ENCODE measurements at regions not wholly inside any gene's neighbourhood (a gene's known extent, or its start where the extent isn't known, plus 50 kb on each side); places are given as distances from the start of the nearest gene placed in this dataset.
"Not testable (repeated sequence)": the region's sequence is repeated elsewhere in the genome, so short reads cannot be mapped to it uniquely, and the experiment has no call there.

DNA sequence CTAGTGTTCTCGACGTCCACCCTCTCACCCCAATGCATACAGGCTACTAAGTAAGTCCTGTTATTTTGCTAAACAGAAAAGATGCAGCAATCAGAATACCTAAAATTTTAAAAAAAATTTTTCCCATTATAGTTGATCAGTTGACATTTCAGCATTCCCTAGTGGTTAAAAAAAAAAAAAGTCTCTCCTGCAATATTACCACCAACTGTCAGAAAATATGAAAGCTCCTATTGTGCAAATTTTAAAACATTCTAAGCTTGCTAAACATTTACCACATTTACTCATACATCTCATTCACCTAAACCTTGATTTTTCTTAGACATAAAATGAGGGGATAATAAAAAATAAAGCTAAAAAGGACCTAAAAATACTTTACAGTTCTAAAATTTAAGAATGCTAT is 165.6 kb downstream of the AVL9 start:
- DNase-seq (ENCODE audit: insufficient read length, low spot score) = no peak
- FAIRE-seq = no peak
- TF ChIP-seq PAX5 (IDR thresholded peaks at IDR 0.05; ENCODE audit: insufficient read depth, low read length, severe bottlenecking) (no peak), TAF1 (IDR thresholded peaks at IDR 0.05; ENCODE audit: low read depth, low read length) (no peak), SPI1 (IDR thresholded peaks at IDR 0.05; ENCODE audit: low read depth, low read length) (no peak), POLR2A (IDR thresholded peaks at IDR 0.05; ENCODE audit: low read depth, low read length) (no peak), POU2F2 (IDR thresholded peaks at IDR 0.05; ENCODE audit: low read depth, low read length) (no peak), POLR2AphosphoS5 (IDR thresholded peaks at IDR 0.05; ENCODE audit: low read depth, low read length) (no peak)

- FAIRE-seq = no peak
- no peak for TF ChIP-seq POLR2A (IDR thresholded peaks at IDR 0.05; ENCODE audit: low read depth, low read length)
- no peak for TF ChIP-seq POLR2AphosphoS5 (IDR thresholded peaks at IDR 0.05; ENCODE audit: low read depth, low read length)
- no peak for TF ChIP-seq SPI1 (IDR thresholded peaks at IDR 0.05; ENCODE audit: low read depth, low read length)
- TF ChIP-seq POU2F2 (IDR thresholded peaks at IDR 0.05; ENCODE audit: low read depth, low read length) = no peak
- no peak for TF ChIP-seq PAX5 (IDR thresholded peaks at IDR 0.05; ENCODE audit: insufficient read depth, low read length, severe bottlenecking)
- no peak for TF ChIP-seq TAF1 (IDR thresholded peaks at IDR 0.05; ENCODE audit: low read depth, low read length)
- no peak for DNase-seq (ENCODE audit: insufficient read length, low spot score)
Observed at GRCh38 chr7:32659853-32660252, 164.6 kb downstream of the AVL9 start.

DNA sequence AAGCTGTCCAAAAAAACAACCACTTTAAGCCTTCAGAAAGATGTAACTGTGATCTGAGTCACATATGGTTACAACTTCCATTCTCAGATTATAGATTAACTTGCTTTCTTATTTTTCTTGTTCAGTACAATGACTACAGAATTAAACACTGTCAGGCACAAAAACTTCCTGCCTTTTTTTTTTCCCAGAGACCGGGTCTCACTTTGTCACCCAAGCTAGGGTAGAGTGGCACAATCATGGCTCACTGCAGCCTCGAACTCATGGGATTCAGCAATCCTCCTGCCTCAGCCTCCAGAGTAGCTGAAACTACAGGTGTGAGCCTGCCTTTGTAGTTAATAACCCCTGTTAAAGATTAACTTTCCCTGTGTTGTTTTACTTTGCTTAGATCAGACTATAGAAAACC is 163.2 kb downstream of the AVL9 start:
- TF ChIP-seq SPI1 (IDR thresholded peaks at IDR 0.05; ENCODE audit: low read depth, low read length) (no peak), POLR2AphosphoS5 (IDR thresholded peaks at IDR 0.05; ENCODE audit: low read depth, low read length) (no peak), POU2F2 (IDR thresholded peaks at IDR 0.05; ENCODE audit: low read depth, low read length) (no peak), PAX5 (IDR thresholded peaks at IDR 0.05; ENCODE audit: insufficient read depth, low read length, severe bottlenecking) (no peak), TAF1 (IDR thresholded peaks at IDR 0.05; ENCODE audit: low read depth, low read length) (no peak), POLR2A (IDR thresholded peaks at IDR 0.05; ENCODE audit: low read depth, low read length) (no peak)
- no peak for FAIRE-seq
- DNase-seq (ENCODE audit: insufficient read length, low spot score) = no peak

- TF ChIP-seq POLR2A (IDR thresholded peaks at IDR 0.05; ENCODE audit: low read depth, low read length) (no peak), SPI1 (IDR thresholded peaks at IDR 0.05; ENCODE audit: low read depth, low read length) (no peak), POLR2AphosphoS5 (IDR thresholded peaks at IDR 0.05; ENCODE audit: low read depth, low read length) (no peak), PAX5 (IDR thresholded peaks at IDR 0.05; ENCODE audit: insufficient read depth, low read length, severe bottlenecking) (no peak), TAF1 (IDR thresholded peaks at IDR 0.05; ENCODE audit: low read depth, low read length) (no peak), POU2F2 (IDR thresholded peaks at IDR 0.05; ENCODE audit: low read depth, low read length) (no peak)
- DNase-seq (ENCODE audit: insufficient read length, low spot score) (no peak), FAIRE-seq (no peak)
Observed at GRCh38 chr7:32658034-32658433, 162.7 kb downstream of the AVL9 start.

DNA sequence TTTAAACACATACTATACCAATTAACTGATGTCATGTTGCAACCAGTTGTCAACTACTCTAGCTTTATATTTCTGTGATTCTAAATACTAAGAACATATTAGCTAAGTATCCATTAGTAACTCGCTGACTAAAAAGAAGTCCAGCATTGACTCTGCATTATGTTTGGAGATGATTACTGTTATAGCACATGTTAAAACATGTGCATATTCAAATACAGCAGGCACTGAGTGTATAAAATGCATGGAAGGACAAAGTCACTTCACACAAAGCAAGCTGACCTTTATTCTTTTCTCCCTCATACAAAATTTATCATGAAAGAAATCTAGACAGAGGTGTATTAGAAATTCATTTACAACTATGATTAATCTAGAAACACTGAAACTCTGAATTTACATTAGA is 159.3 kb downstream of the AVL9 start:
- not testable (repeated sequence) for DNase-seq (ENCODE audit: insufficient read length, low spot score)
- peak; percentile 26 for FAIRE-seq

DNA sequence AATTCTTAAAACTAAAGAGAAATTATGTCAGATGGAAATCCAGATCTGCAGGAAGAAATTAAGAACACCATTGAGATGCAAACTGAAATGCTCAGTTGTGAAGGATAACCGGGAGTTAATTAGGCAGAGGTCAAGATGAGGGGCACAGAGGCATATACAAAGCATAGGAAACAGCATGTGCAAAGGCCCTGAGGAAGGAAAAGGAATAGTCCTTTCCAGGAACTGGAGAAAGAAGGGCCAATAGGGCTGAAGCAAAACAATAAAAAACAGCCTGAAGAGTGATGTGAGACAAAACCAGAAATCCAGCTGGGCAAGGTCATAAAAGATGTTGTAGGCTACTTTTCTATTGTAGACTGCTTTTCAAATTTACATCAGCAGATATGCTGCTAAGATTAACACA is 155.1 kb downstream of the AVL9 start:
- FAIRE-seq; DNase-seq (ENCODE audit: insufficient read length, low spot score): not testable (repeated sequence)

- TF ChIP-seq POLR2AphosphoS5 (IDR thresholded peaks at IDR 0.05; ENCODE audit: low read depth, low read length) (no peak), SPI1 (IDR thresholded peaks at IDR 0.05; ENCODE audit: low read depth, low read length) (no peak), TAF1 (IDR thresholded peaks at IDR 0.05; ENCODE audit: low read depth, low read length) (no peak), POLR2A (IDR thresholded peaks at IDR 0.05; ENCODE audit: low read depth, low read length) (no peak), PAX5 (IDR thresholded peaks at IDR 0.05; ENCODE audit: insufficient read depth, low read length, severe bottlenecking) (no peak), POU2F2 (IDR thresholded peaks at IDR 0.05; ENCODE audit: low read depth, low read length) (no peak)
- DNase-seq (ENCODE audit: insufficient read length, low spot score) = no peak
- no peak for FAIRE-seq
Observed at GRCh38 chr7:32648408-32649156, 153.3 kb downstream of the AVL9 start.

GRCh38 chr7:32645255-32645654 is 150.0 kb downstream of the AVL9 start:
- not testable (repeated sequence) for FAIRE-seq; DNase-seq (ENCODE audit: insufficient read length, low spot score)

DNA sequence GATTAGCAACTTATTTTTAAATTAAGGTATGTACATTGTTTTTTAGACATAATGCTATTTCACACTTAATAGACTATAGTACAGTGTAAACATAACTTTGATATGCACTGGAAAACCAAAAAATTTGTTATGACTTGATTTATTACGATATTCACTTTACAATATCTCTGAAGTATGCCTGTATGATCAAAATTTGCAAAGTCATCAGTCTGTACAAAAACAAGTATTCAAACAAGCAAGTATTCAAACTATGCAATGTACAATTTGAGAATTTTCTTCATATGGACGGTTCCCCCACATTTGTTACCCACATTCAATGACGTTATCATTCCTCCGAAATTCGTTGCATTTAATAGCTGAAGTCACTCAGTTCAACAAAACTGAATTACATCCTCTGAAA is 147.9 kb downstream of the AVL9 start:
- TF ChIP-seq POU2F2 (IDR thresholded peaks at IDR 0.05; ENCODE audit: low read depth, low read length) (no peak), SPI1 (IDR thresholded peaks at IDR 0.05; ENCODE audit: low read depth, low read length) (no peak), POLR2A (IDR thresholded peaks at IDR 0.05; ENCODE audit: low read depth, low read length) (no peak), PAX5 (IDR thresholded peaks at IDR 0.05; ENCODE audit: insufficient read depth, low read length, severe bottlenecking) (no peak), TAF1 (IDR thresholded peaks at IDR 0.05; ENCODE audit: low read depth, low read length) (no peak), POLR2AphosphoS5 (IDR thresholded peaks at IDR 0.05; ENCODE audit: low read depth, low read length) (no peak)
- DNase-seq (ENCODE audit: insufficient read length, low spot score) (no peak), FAIRE-seq (no peak)

- no peak for DNase-seq (ENCODE audit: insufficient read length, low spot score)
- FAIRE-seq = no peak
- TF ChIP-seq POU2F2 (IDR thresholded peaks at IDR 0.05; ENCODE audit: low read depth, low read length) = no peak
- no peak for TF ChIP-seq PAX5 (IDR thresholded peaks at IDR 0.05; ENCODE audit: insufficient read depth, low read length, severe bottlenecking)
- TF ChIP-seq POLR2AphosphoS5 (IDR thresholded peaks at IDR 0.05; ENCODE audit: low read depth, low read length) = no peak
- TF ChIP-seq SPI1 (IDR thresholded peaks at IDR 0.05; ENCODE audit: low read depth, low read length) = no peak
- no peak for TF ChIP-seq TAF1 (IDR thresholded peaks at IDR 0.05; ENCODE audit: low read depth, low read length)
- no peak for TF ChIP-seq POLR2A (IDR thresholded peaks at IDR 0.05; ENCODE audit: low read depth, low read length)
Observed at GRCh38 chr7:32639122-32639521, 143.8 kb downstream of the AVL9 start.
